HFF-Myc (cell line): ENCODE measurements at regions not wholly inside any gene's neighbourhood (a gene's known extent, or its start where the extent isn't known, plus 50 kb on each side); places are given as distances from the start of the nearest gene placed in this dataset.

Experiments used
- DNase-seq: peaks from one replicate; pipeline ENCODE4 v3.0.0-alpha.2; 2011; ENCODE audit warnings: low read depth; ENCODE audit errors: extremely low read depth
- H3K4me3 ChIP-seq: replicated peaks from 2 replicates; pipeline ENCODE4 v1.5.1; 2011; ENCODE audit warnings: low read depth, mild to moderate bottlenecking, control low read depth, low read length
- CTCF ChIP-seq: IDR thresholded peaks from 2 replicates; pipeline ENCODE4 v1.5.1; 2012; ENCODE audit warnings: mild to moderate bottlenecking, low read depth, low read length, control low read depth; ENCODE audit errors: missing control alignments

DNA sequence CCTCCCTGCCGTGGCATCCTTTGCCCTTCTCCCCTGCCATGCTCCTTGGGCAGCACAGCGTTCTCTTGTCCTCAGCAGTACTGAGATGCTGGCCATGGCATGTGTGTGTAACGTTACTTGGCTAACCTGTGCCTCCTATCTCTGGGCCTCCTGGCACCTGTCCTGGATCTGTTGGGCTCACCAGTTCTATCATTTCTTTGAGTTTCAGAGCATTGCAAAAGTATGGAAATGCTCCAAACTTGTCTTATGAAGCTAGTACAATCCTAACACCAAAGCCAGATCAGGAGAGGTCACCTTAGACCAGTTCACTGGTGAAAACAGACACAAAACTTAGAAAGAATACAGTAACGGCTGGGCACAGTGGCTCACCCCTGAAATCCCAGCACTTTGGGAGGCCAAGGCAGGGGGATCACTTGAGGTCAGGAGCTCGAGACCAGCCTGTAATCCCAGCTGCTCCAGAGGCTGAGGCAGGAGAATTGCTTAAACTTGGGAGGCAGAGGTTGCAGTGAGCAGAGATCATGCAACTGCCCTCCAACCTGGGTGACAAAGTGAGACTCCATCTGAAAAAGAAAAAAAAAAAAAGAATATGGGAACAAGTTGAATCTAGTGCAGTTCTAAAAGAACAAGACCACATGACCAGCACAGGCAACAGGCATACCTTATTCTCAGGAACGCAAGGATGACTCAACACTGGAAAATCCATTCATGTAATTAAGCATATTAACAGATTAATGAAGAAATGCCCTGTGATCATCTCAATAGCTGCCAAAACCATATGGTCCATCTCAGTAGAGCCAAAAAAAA, 62.4 kb upstream of the TRPM1 start:
- no peak overlapping the region for H3K4me3 ChIP-seq
- TF ChIP-seq CTCF = no peak
- DNase-seq = no peak

GRCh38 chr15:31164573-31164912, 63.0 kb upstream of the TRPM1 start:
- TF ChIP-seq CTCF = no peak
- no peak overlapping the region for H3K4me3 ChIP-seq
- DNase-seq = no peak

DNA sequence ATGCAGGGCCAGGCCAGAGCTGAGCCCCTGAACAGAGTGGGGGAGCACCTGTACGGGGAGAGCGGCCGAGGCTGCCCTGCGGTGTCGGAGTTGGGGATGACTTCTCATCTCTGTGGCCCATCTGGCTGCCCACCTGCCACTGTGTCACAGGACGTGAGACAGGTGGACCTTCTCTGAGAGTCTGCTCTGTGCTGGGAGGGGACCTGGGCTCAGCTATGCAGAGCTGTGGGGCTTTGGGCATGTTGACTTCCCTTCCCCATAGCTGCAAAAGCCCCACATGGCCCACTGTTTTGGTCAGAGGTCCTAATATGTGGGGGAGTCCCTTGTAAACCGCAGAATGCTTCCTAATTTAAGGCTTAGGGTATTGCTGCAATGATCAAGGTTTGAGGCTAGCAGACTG, 68.0 kb upstream of the TRPM1 start:
- DNase-seq = no peak
- no peak overlapping the region for H3K4me3 ChIP-seq
- no peak for TF ChIP-seq CTCF

- no peak for TF ChIP-seq CTCF
- H3K4me3 ChIP-seq = no peak overlapping the region
- no peak for DNase-seq
Measured at GRCh38 chr15:31171731-31172130, 70.2 kb upstream of the TRPM1 start.

DNA sequence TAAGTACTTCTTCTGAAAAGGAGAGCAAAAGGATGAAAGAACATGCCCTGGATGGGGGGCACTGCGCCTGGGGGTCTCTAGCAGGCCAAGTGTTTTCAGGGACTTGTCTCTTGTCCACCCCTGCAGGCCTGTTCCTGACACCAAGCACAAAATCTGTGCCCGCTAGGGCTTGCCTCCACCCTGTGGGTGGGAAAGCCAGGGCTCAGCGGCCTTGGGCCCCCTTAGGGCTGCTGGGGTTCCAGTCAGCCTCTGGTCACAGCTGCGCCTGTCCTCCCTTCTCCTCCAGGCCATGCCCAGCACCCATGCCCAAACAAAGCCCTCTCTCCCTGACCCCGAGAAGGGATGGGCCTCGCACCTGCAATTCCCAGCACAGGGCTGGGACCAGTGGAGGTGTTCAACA, 71.1 kb upstream of the TRPM1 start:
- H3K4me3 ChIP-seq = no peak overlapping the region
- DNase-seq = no peak
- no peak for TF ChIP-seq CTCF

DNA sequence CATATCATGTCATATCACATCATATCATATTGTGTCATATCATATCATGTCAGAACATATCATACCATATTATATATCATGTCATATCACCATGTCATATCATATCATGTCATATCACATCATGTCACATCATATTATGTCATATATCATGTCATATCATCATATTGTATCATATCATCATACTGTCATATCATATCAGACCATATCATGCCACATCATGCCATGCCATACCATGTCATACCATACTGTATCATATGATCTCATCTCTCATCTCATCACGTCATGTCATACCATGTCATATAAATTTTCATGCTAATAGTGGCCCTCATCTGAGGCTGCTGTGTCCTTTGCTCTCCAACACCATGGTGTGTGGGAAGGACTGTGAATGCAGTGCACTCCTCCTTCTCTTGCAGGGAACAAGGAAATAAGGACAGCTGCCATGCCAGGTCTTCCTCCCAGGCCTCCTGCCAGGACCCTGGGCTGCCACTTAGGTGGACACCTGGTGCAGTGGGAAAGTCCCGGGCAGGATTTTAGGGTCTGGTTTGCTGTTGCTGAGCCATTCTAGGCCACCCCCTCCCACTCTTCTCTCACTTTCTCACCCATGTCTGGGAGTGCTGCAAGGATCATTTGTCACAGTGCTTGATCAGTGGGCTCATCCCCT, 72.4 kb upstream of the TRPM1 start:
- no peak for DNase-seq
- TF ChIP-seq CTCF = no peak
- H3K4me3 ChIP-seq = no peak overlapping the region
